Motor neuron (in vitro differentiated cells): ENCODE measurements at regions not wholly inside any gene's neighbourhood (a gene's known extent, or its start where the extent isn't known, plus 50 kb on each side); places are given as distances from the start of the nearest gene placed in this dataset.
A peak's percentile ranks its signal among the peaks of the same experiment; 100 is the strongest.

Experiments
- ATAC-seq, 8 experiments: fragments of 200-7000 bp; cut with Tn5 transposase; replicated peaks in 6 of 8; 2 replicates each; pipeline ENCODE4 v1.8.0; 2021; ENCODE audit warnings: mild to moderate bottlenecking in 8 of 8, moderate library complexity in 8 of 8
- H3K27ac ChIP-seq, 2 donors: fragments of 250-450 bp; sonication (Bioruptor Pico); 2 replicates each; pipeline ENCODE4 v1.9.0; 2021; ENCODE audit warnings: antibody characterized with exemption in 2 of 2, mild to moderate bottlenecking in 2 of 2, moderate library complexity in 1 of 2
- H3K4me1 ChIP-seq, 2 donors: fragments of 250-450 bp; sonication (Bioruptor Pico); replicated peaks in 1 of 2; 2 replicates each; pipeline ENCODE4 v1.6.1; 2021; ENCODE audit warnings: antibody characterized with exemption in 2 of 2, mild to moderate bottlenecking in 2 of 2, moderate library complexity in 1 of 2
- H3K4me3 ChIP-seq, 5 donors: fragments of 250-450 bp; sonication (Bioruptor Pico); 2 replicates each; pipeline ENCODE4 v1.9.0; 2021; ENCODE audit warnings: antibody characterized with exemption in 5 of 5, mild to moderate bottlenecking in 5 of 5, moderate library complexity in 4 of 5
- WGBS, 10 experiments: fragments of 450-650 bp; shearing (Covaris generic); methylation state at CpG; one replicate each; pipeline ENCODE4 v1.0.0; 2022; 5-methylcytosine and 5-hydroxymethylcytosine counted together
- in situ Hi-C, 9 experiments: fragments of 400-800 bp; cut with MboI; loops; one replicate each; pipeline ENCODE4 v1.15.0; 2021; ENCODE audit warnings: low sequenced_read_pairs in 9 of 9, low pct_unique_long_range_greater_than_20kb in 2 of 9; ENCODE audit not compliant: unreplicated experiment in 9 of 9

- peak in 3 of 8 experiments; percentile 17 to 96 (median 82) for ATAC-seq
- no peak overlapping the region for H3K4me3 ChIP-seq
- H3K4me1 ChIP-seq = peaks cover 19 to 26% of the 10 kb centered on the region in 2 donors
- in situ Hi-C loops = no loop called here
- H3K27ac ChIP-seq = no peak overlapping the region
These were observed 121.1 kb upstream of the CAMK1G start for GRCh38 chr1:209462433-209462832.

DNA sequence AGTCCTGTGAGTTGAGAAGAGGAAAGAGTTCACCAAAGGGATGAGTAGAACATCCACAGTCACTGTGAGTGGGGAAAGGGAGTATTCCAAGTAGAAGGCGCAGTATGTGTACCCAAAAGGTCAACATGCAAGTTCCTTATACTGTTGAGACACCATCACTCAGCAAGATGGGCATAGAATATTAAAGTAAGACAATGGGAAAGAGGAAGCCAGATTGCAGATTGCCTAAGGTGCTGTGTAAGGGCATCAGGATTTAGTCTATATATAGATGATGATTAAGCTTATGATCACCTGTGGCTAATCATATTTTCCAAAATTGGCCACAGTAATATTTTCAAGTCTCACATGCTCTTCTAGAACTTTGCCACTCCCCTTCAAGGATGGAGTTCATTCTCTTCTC is 120.1 kb upstream of the CAMK1G start:
- H3K4me3 ChIP-seq = no peak overlapping the region
- no peak for ATAC-seq
- in situ Hi-C loops = no loop called here
- WGBS, 10 experiments = 33 to 100% (median 91%) methylated on average over 1 of the region's 1 CpG; no CpG with 5 or more reads in 5 of the 10 experiments
- H3K4me1 ChIP-seq = peaks cover 9 to 16% of the 10 kb centered on the region in 2 donors
- H3K27ac ChIP-seq = no peak overlapping the region

GRCh38 chr1:209473025-209473424 is 110.5 kb upstream of the CAMK1G start:
- H3K4me3 ChIP-seq = no peak overlapping the region
- in situ Hi-C loops = no loop called here
- peaks cover 7 to 9% of the 10 kb centered on the region in 2 donors for H3K4me1 ChIP-seq
- ATAC-seq = peak in 2 of 8 experiments; percentile 39 to 54
- no peak overlapping the region for H3K27ac ChIP-seq

GRCh38 chr1:209480345-209480744 is 103.2 kb upstream of the CAMK1G start:
- in situ Hi-C loops = loop anchor here in 1 of 9 experiments (10.0 kb wide), 1 partner anchor 226 kb away; no protein-coding TSS in a partner anchor
- no peak overlapping the region for H3K27ac ChIP-seq
- H3K4me1 ChIP-seq = peaks cover 15% of the 10 kb centered on the region in 2 donors
- WGBS, 10 experiments = 55 to 92% (median 76%) methylated on average over 2 to 6 of the region's 6 CpGs; no CpG with 5 or more reads in 1 of the 10 experiments
- no peak for ATAC-seq
- H3K4me3 ChIP-seq = no peak overlapping the region

GRCh38 chr1:209483691-209484090 is 99.8 kb upstream of the CAMK1G start:
- no peak for ATAC-seq

DNA sequence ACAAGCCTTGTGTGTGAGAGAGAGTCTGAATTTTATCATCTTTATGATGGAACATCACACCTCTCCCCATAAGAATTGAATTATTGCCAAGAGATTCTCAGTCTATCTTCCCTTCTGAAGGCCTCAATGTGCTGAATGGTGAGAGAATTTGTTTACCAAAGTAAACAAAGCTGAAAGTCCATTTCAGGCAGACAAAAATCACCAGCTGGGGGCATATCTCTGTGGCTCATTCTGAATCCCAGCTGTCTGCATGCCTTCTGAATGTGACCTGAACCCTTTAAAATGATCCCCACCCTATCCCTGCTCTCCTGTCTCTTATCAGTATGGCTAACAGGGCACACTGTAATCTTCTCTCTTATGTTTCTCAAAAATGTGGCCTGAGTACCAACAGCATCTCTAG is 99.1 kb upstream of the CAMK1G start:
- no peak overlapping the region for H3K4me3 ChIP-seq
- H3K27ac ChIP-seq = no peak overlapping the region
- ATAC-seq = peak in 1 of 8 experiments; percentile 18
- H3K4me1 ChIP-seq = peaks cover 10 to 22% of the 10 kb centered on the region in 2 donors
- in situ Hi-C loops = loop anchor here in 1 of 9 experiments (10.0 kb wide), 1 partner anchor 230 kb away; no protein-coding TSS in a partner anchor

More at GRCh38 chr1:209483691-209484090, 99.8 kb upstream of the CAMK1G start:
- in situ Hi-C loops = loop anchor here in 1 of 9 experiments (10.0 kb wide), 1 partner anchor 229 kb away; no protein-coding TSS in a partner anchor
- H3K4me3 ChIP-seq = no peak overlapping the region
- no peak overlapping the region for H3K27ac ChIP-seq
- H3K4me1 ChIP-seq = peaks cover 9 to 20% of the 10 kb centered on the region in 2 donors
- WGBS, 10 experiments = 0 to 97% (median 70%) methylated on average over 1 to 4 of the region's 4 CpGs; no CpG with 5 or more reads in 2 of the 10 experiments

GRCh38 chr1:209485167-209485566 is 98.3 kb upstream of the CAMK1G start:
- Histone ChIP-seq H3K27ac (no peak overlapping the region), H3K4me3 (no peak overlapping the region), H3K4me1 (peaks cover 11 to 24% of the 10 kb centered on the region in 2 donors)
- in situ Hi-C loops = loop anchor here in 1 of 9 experiments (10.0 kb wide), 1 partner anchor 230 kb away; no protein-coding TSS in a partner anchor
- peak in 4 of 8 experiments; percentile 48 to 59 (median 54) for ATAC-seq
- 42 to 100% (median 88%) methylated on average over 1 to 2 of the region's 2 CpGs; no CpG with 5 or more reads in 1 of the 10 experiments for WGBS, 10 experiments

GRCh38 chr1:209485751-209486150 is 97.8 kb upstream of the CAMK1G start:
- no peak overlapping the region for H3K27ac ChIP-seq
- in situ Hi-C loops = loop anchor here in 1 of 9 experiments (10.0 kb wide), 1 partner anchor 231 kb away; no protein-coding TSS in a partner anchor
- no peak overlapping the region for H3K4me3 ChIP-seq
- ATAC-seq = no peak
- peaks cover 9 to 24% of the 10 kb centered on the region in 2 donors for H3K4me1 ChIP-seq
- WGBS, 10 experiments = 80 to 96% (median 86%) methylated on average over 1 to 3 of the region's 3 CpGs; no CpG with 5 or more reads in 4 of the 10 experiments

DNA sequence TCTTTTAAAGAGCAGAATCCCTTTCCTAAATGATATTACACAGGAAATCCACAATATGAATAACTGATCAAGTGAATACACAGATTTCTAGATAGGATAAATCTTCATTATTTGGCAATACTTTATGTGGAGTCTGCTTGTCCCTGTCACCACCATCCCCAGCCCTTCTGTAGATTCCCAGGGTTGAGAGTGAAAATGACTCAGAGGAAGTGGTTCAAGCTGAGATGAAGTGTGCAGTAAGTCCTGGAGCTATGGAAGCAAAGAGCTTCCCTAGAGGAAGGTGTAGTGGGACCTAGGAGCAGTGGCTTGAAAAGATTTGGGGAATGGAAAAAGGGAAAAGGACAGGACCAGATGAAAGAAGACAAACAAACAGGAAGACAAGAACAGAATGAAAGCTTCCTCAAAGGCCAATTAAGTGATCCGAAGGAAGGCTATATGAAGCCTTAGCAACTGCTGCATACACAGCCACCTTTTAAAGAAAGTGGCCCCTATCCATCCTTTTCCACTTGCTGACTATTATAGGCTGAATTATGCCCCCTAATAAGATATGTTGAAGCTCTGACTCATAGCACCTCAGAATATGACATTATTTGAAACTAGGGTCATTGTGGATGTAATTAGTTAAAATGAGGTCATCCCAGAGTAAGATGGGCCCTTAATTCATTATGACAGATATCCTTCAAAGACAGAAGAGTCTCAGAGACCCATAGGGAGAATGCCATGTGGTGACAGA is 96.5 kb upstream of the CAMK1G start:
- in situ Hi-C loops = loop anchor here in 1 of 9 experiments (10.0 kb wide), 1 partner anchor 232 kb away; no protein-coding TSS in a partner anchor
- WGBS, 10 experiments = 70 to 100% (median 88%) methylated on average over 1 of the region's 1 CpG; no CpG with 5 or more reads in 1 of the 10 experiments
- peak in 6 of 8 experiments; percentile 23 to 75 (median 50) for ATAC-seq

GRCh38 chr1:209490013-209490412 is 93.5 kb upstream of the CAMK1G start:
- Histone ChIP-seq H3K4me3 (no peak overlapping the region), H3K4me1 (peaks cover 9 to 29% of the 10 kb centered on the region in 2 donors), H3K27ac (no peak overlapping the region)
- in situ Hi-C loops = no loop called here
- 0 to 89% (median 66%) methylated on average over 1 to 3 of the region's 3 CpGs; no CpG with 5 or more reads in 1 of the 10 experiments for WGBS, 10 experiments
- peak; percentile 30 to 70 (median 56) for ATAC-seq

More for the DNA sequence above, 96.5 kb upstream of the CAMK1G start:
- H3K27ac ChIP-seq = no peak overlapping the region
- H3K4me3 ChIP-seq = no peak overlapping the region
- H3K4me1 ChIP-seq = peaks cover 9 to 28% of the 10 kb centered on the region in 2 donors

GRCh38 chr1:209491031-209491430 is 92.5 kb upstream of the CAMK1G start:
- H3K27ac ChIP-seq = no peak overlapping the region
- H3K4me1 ChIP-seq = peaks cover 9 to 29% of the 10 kb centered on the region in 2 donors
- no peak for ATAC-seq
- in situ Hi-C loops = no loop called here
- no peak overlapping the region for H3K4me3 ChIP-seq
- 59 to 100% (median 87%) methylated on average over 2 of the region's 2 CpGs; no CpG with 5 or more reads in 3 of the 10 experiments for WGBS, 10 experiments

DNA sequence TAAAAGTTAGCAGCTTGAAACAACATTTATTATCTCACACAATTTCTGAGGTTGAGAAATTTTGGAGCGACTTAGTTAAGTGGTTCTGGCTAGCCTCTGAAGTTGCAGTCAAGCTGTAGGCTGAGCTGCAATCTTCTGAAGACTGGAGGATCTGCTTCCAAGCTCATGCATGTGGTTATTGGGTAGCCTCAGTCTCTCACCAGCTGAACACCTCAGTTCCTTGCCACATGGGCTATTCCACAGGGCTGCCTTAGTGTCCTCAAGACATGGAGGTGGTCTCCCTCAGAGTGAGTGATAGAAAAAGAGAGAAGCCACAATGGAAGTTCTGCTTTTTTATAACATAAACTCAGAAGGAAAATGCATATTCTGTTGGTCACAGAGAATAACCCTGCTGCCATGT is 92.0 kb upstream of the CAMK1G start:
- 71 to 100% (median 96%) methylated on average over 1 of the region's 1 CpG; no CpG with 5 or more reads in 4 of the 10 experiments for WGBS, 10 experiments
- ATAC-seq = no peak
- in situ Hi-C loops = no loop called here
- no peak overlapping the region for H3K27ac ChIP-seq
- peaks cover 9 to 29% of the 10 kb centered on the region in 2 donors for H3K4me1 ChIP-seq
- H3K4me3 ChIP-seq = no peak overlapping the region

DNA sequence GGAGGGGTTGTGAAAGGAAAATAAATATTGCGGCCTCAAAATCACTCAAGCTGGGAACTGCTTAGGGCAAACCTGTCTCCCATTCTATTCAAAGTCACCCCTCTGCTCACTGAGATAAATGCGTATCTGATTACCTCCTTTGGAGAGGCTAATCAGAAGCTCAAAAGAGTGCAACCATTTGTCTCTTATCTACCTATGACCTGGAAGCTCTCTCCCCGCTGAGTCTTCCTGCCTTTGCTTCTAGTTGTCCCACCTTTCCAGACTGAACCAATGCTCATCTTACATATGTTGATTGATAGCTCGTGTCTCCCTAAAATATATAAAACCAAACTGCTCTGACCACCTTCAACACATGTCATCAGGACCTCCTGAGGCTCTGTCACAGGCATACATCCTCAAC is 91.6 kb upstream of the CAMK1G start:
- WGBS, 10 experiments = 50 to 94% (median 80%) methylated on average over 1 to 4 of the region's 4 CpGs; no CpG with 5 or more reads in 2 of the 10 experiments
- peaks cover 9 to 25% of the 10 kb centered on the region in 2 donors for H3K4me1 ChIP-seq
- ATAC-seq = no peak
- in situ Hi-C loops = no loop called here
- no peak overlapping the region for H3K27ac ChIP-seq
- no peak overlapping the region for H3K4me3 ChIP-seq
